Stomach (tissue), 4 donors: ENCODE measurements at regions not wholly inside any gene's neighbourhood (a gene's known extent, or its start where the extent isn't known, plus 50 kb on each side); places are given as distances from the start of the nearest gene placed in this dataset.

ENCODE experiments used
- CTCF ChIP-seq, 7 experiments: fragments of 450-650 bp in 4 of 7; fragments of 200-600 bp in 3 of 7; sonication (generic) in 3 of 7; IDR thresholded peaks; one replicate each; pipeline ENCODE4 v1.5.1; 2016 to 2019; ENCODE audit warnings: antibody characterized with exemption in 7 of 7, control low read depth in 2 of 7, mild to moderate bottlenecking in 1 of 7
- EP300 ChIP-seq: sonication (generic); formaldehyde crosslinking; IDR thresholded peaks from one replicate; pipeline ENCODE4 v1.6.1; 2017; ENCODE audit warnings: antibody characterized with exemption
- POLR2A ChIP-seq, 4 donors: fragments of 450-650 bp; IDR thresholded peaks; one replicate each; pipeline ENCODE4 v1.6.1; 2016; ENCODE audit warnings: antibody characterized with exemption in 4 of 4, control low read depth in 2 of 4, mild to moderate bottlenecking in 1 of 4, moderate library complexity in 1 of 4
- POLR2AphosphoS5 ChIP-seq, 3 donors: sonication (generic); formaldehyde crosslinking; IDR thresholded peaks; one replicate each; pipeline ENCODE4 v1.6.1; 2016; ENCODE audit warnings: antibody characterized with exemption in 3 of 3

GRCh38 chr1:30362603-30362990 is 360.8 kb downstream of the MATN1 start:
- TF ChIP-seq CTCF (IDR thresholded peaks at IDR 0.05) (no peak), POLR2A (IDR thresholded peaks at IDR 0.05) (no peak), EP300 (no peak), POLR2AphosphoS5 (IDR thresholded peaks at IDR 0.05) (no peak)
